Neuronal stem cell (in vitro differentiated cells): ENCODE measurements at regions not wholly inside any gene's neighbourhood (a gene's known extent, or its start where the extent isn't known, plus 50 kb on each side); places are given as distances from the start of the nearest gene placed in this dataset.

Source experiments
- DNase-seq: peaks from one replicate; pipeline ENCODE4 v3.0.0-alpha.2; 2013; ENCODE audit warnings: low spot score
- H2AFZ ChIP-seq: one replicate; pipeline ENCODE4 v1.6.1; 2013; ENCODE audit warnings: mild to moderate bottlenecking, low read length, inconsistent platforms
- H2AK5ac ChIP-seq: 2 replicates; pipeline ENCODE4 v1.6.1; 2013; ENCODE audit warnings: low read depth, mild to moderate bottlenecking, inconsistent platforms, low read length, moderate library complexity, mixed read lengths
- H2BK120ac ChIP-seq: 2 replicates; pipeline ENCODE4 v1.6.1; 2013; ENCODE audit warnings: low read depth, mild to moderate bottlenecking, inconsistent platforms, low read length, moderate library complexity, mixed read lengths
- H2BK12ac ChIP-seq: one replicate; pipeline ENCODE4 v1.6.1; 2013; ENCODE audit warnings: low read length, inconsistent platforms
- H2BK15ac ChIP-seq: 2 replicates; pipeline ENCODE4 v1.6.1; 2013; ENCODE audit warnings: mild to moderate bottlenecking, low read length, inconsistent platforms, mixed read lengths
- H2BK5ac ChIP-seq: one replicate; pipeline ENCODE4 v1.6.1; 2013; ENCODE audit warnings: inconsistent platforms, mild to moderate bottlenecking, low read length, moderate library complexity
- H3K14ac ChIP-seq: one replicate; pipeline ENCODE4 v1.6.1; 2013; ENCODE audit warnings: low read length, inconsistent platforms
- H3K18ac ChIP-seq: 2 replicates; pipeline ENCODE4 v1.6.1; 2013; ENCODE audit warnings: low read length, inconsistent platforms
- H3K23ac ChIP-seq: 2 replicates; pipeline ENCODE4 v1.6.1; 2013; ENCODE audit warnings: low read depth, mild to moderate bottlenecking, mixed read lengths, low read length, inconsistent platforms; ENCODE audit not compliant: poor library complexity
- H3K27ac ChIP-seq: replicated peaks from 3 replicates; pipeline ENCODE4 v1.5.1; 2013; ENCODE audit warnings: low read length, inconsistent platforms
- H3K27me3 ChIP-seq, 3 experiments: 2 replicates each; pipeline ENCODE4 v1.6.1; 2013; ENCODE audit warnings: low read length in 3 of 3, mild to moderate bottlenecking in 2 of 3, inconsistent platforms in 1 of 3, low read depth in 1 of 3, mixed read lengths in 1 of 3, moderate library complexity in 1 of 3; ENCODE audit not compliant: control insufficient read depth in 3 of 3, insufficient read depth in 3 of 3
- H3K36me3 ChIP-seq, 2 donors: replicated peaks in 1 of 2; 2 replicates each; pipeline ENCODE4 v1.6.1; 2013; ENCODE audit warnings: low read length in 2 of 2; ENCODE audit not compliant: control insufficient read depth in 2 of 2, insufficient read depth in 2 of 2
- H3K4ac ChIP-seq: 2 replicates; pipeline ENCODE4 v1.6.1; 2013; ENCODE audit warnings: inconsistent platforms, mild to moderate bottlenecking, low read length, moderate library complexity
- H3K4me1 ChIP-seq, 2 donors: 1 replicate in 1 of 2; 2 replicates in 1 of 2; pipeline ENCODE4 v1.6.1; 2013; ENCODE audit warnings: low read length in 2 of 2, low read depth in 1 of 2; ENCODE audit not compliant: control insufficient read depth in 2 of 2, insufficient read depth in 1 of 2
- H3K4me2 ChIP-seq: one replicate; pipeline ENCODE4 v1.6.1; 2013; ENCODE audit warnings: mild to moderate bottlenecking, low read length, inconsistent platforms; ENCODE audit not compliant: insufficient read depth, poor library complexity, severe bottlenecking
- H3K4me3 ChIP-seq, 2 donors: 2 replicates each; pipeline ENCODE4 v1.5.1; 2013; ENCODE audit warnings: low read length in 2 of 2, mild to moderate bottlenecking in 2 of 2, inconsistent platforms in 1 of 2, moderate library complexity in 1 of 2
- H3K79me1 ChIP-seq: one replicate; pipeline ENCODE4 v1.6.1; 2013; ENCODE audit warnings: low read depth, mild to moderate bottlenecking, inconsistent platforms, low read length, moderate library complexity
- H3K9ac ChIP-seq: one replicate; pipeline ENCODE4 v1.6.1; 2013; ENCODE audit warnings: mild to moderate bottlenecking, low read depth, low read length, inconsistent platforms; ENCODE audit not compliant: poor library complexity
- H3K9me3 ChIP-seq, 2 donors: replicated peaks in 1 of 2; 2 replicates each; pipeline versions ENCODE3 to v1.6.1; 2013; ENCODE audit warnings: low read length in 2 of 2, mild to moderate bottlenecking in 2 of 2, inconsistent platforms in 1 of 2, low read depth in 1 of 2, mixed read lengths in 1 of 2, moderate library complexity in 1 of 2; ENCODE audit not compliant: control insufficient read depth in 2 of 2, insufficient read depth in 1 of 2
- H4K8ac ChIP-seq: one replicate; pipeline ENCODE4 v1.6.1; 2013; ENCODE audit warnings: low read depth, mild to moderate bottlenecking, inconsistent platforms, low read length, moderate library complexity
- H4K91ac ChIP-seq: one replicate; pipeline ENCODE4 v1.6.1; 2013; ENCODE audit warnings: low read length, low read depth, mild to moderate bottlenecking, inconsistent platforms; ENCODE audit not compliant: poor library complexity
- WGBS, 2 donors: extraction: QIAGEN DNeasy Blood & Tissue Kit; methylation state at CpG; one replicate each; pipeline ENCODE4 v1.1.7; 2013; ENCODE audit warnings: missing lambda C conversion rate in 2 of 2, mixed read lengths in 1 of 2; ENCODE audit not compliant: insufficient read length in 2 of 2, insufficient replicate concordance in 1 of 2; ENCODE audit errors: extremely low coverage in 2 of 2; 5-methylcytosine and 5-hydroxymethylcytosine counted together

- Histone ChIP-seq H3K27ac (no peak overlapping the region), H3K9me3 (no peaks in the 10 kb centered on the region), H3K4me1 (peaks cover 0 to 15% of the 10 kb centered on the region in 2 donors), H4K91ac (no peak overlapping the region), H3K14ac (no peak overlapping the region), H2AK5ac (no peak overlapping the region), H3K27me3 (no peaks in the 10 kb centered on the region), H2BK15ac (no peak overlapping the region), H4K8ac (no peak overlapping the region), H3K4me2 (no peak overlapping the region), H2BK120ac (no peak overlapping the region), H2AFZ (no peak overlapping the region), H2BK12ac (no peak overlapping the region), H2BK5ac (no peak overlapping the region), H3K4me3 (no peak overlapping the region), H3K9ac (no peak overlapping the region), H3K36me3 (no peaks in the 10 kb centered on the region), H3K4ac (no peak overlapping the region), H3K79me1 (no peaks in the 10 kb centered on the region), H3K23ac (no peak overlapping the region), H3K18ac (no peak overlapping the region)
- no CpG with 5 or more reads among the region's 8 CpGs for WGBS, 2 donors
- DNase-seq = no peak
Observed at GRCh38 chr9:79301551-79302391, 270.0 kb upstream of the TLE4 start.

- H2AFZ ChIP-seq = no peak overlapping the region
- no peak overlapping the region for H2BK5ac ChIP-seq
- H4K8ac ChIP-seq = no peak overlapping the region
- no peak for DNase-seq
- H2AK5ac ChIP-seq = no peak overlapping the region
- no peak overlapping the region for H3K4ac ChIP-seq
- H3K4me2 ChIP-seq = no peak overlapping the region
- no peaks in the 10 kb centered on the region for H3K27me3 ChIP-seq
- H3K18ac ChIP-seq = no peak overlapping the region
- no peak overlapping the region for H3K23ac ChIP-seq
- no peak overlapping the region for H4K91ac ChIP-seq
- H3K36me3 ChIP-seq = no peaks in the 10 kb centered on the region
- no peak overlapping the region for H2BK12ac ChIP-seq
- no peaks in the 10 kb centered on the region for H3K9me3 ChIP-seq
- H3K9ac ChIP-seq = no peak overlapping the region
- H3K79me1 ChIP-seq = no peaks in the 10 kb centered on the region
- peaks cover 0 to 15% of the 10 kb centered on the region in 2 donors for H3K4me1 ChIP-seq
- H3K4me3 ChIP-seq = no peak overlapping the region
- WGBS, 2 donors = no CpG with 5 or more reads among the region's 4 CpGs
- H3K27ac ChIP-seq = no peak overlapping the region
- H2BK120ac ChIP-seq = no peak overlapping the region
- H2BK15ac ChIP-seq = no peak overlapping the region
- H3K14ac ChIP-seq = no peak overlapping the region
Observed at GRCh38 chr9:79302569-79302968, 269.2 kb upstream of the TLE4 start.

GRCh38 chr9:79308012-79308411 lies 263.8 kb upstream of the TLE4 start:
- Histone ChIP-seq H3K18ac (no peak overlapping the region), H2BK12ac (no peak overlapping the region), H3K27me3 (no peaks in the 10 kb centered on the region)

GRCh38 chr9:79312686-79313421 lies 258.9 kb upstream of the TLE4 start:
- H3K79me1 ChIP-seq = no peaks in the 10 kb centered on the region
- no peak overlapping the region for H2AK5ac ChIP-seq
- H3K4me3 ChIP-seq = no peak overlapping the region
- no peak overlapping the region for H3K18ac ChIP-seq
- H3K4ac ChIP-seq = no peak overlapping the region
- H2AFZ ChIP-seq = no peak overlapping the region
- H4K91ac ChIP-seq = no peak overlapping the region
- H3K9ac ChIP-seq = no peak overlapping the region
- H3K23ac ChIP-seq = no peak overlapping the region
- no peaks in the 10 kb centered on the region for H3K27me3 ChIP-seq
- no CpG with 5 or more reads among the region's 13 CpGs for WGBS, 2 donors
- no peak overlapping the region for H2BK15ac ChIP-seq
- H2BK120ac ChIP-seq = no peak overlapping the region
- H3K36me3 ChIP-seq = no peaks in the 10 kb centered on the region
- no peak overlapping the region for H3K27ac ChIP-seq
- no peak overlapping the region for H2BK5ac ChIP-seq
- H3K4me1 ChIP-seq = peaks cover 0 to 6% of the 10 kb centered on the region in 2 donors
- no peaks in the 10 kb centered on the region for H3K9me3 ChIP-seq
- H3K14ac ChIP-seq = no peak overlapping the region
- DNase-seq = no peak
- H2BK12ac ChIP-seq = no peak overlapping the region
- H3K4me2 ChIP-seq = no peak overlapping the region
- no peak overlapping the region for H4K8ac ChIP-seq

More at GRCh38 chr9:79308012-79308411, 263.8 kb upstream of the TLE4 start:
- no peak overlapping the region for H2BK120ac ChIP-seq
- no CpG with 5 or more reads among the region's 6 CpGs for WGBS, 2 donors
- DNase-seq = no peak
- H3K4ac ChIP-seq = no peak overlapping the region
- H3K9ac ChIP-seq = no peak overlapping the region
- H3K14ac ChIP-seq = no peak overlapping the region
- H3K23ac ChIP-seq = no peak overlapping the region
- no peaks in the 10 kb centered on the region for H3K9me3 ChIP-seq
- no peaks in the 10 kb centered on the region for H3K36me3 ChIP-seq
- H3K4me1 ChIP-seq = peaks cover 0 to 2% of the 10 kb centered on the region in 2 donors
- H3K4me3 ChIP-seq = no peak overlapping the region
- H4K8ac ChIP-seq = no peak overlapping the region
- H2AK5ac ChIP-seq = no peak overlapping the region
- no peak overlapping the region for H2BK5ac ChIP-seq
- H2BK15ac ChIP-seq = no peak overlapping the region
- H3K79me1 ChIP-seq = no peaks in the 10 kb centered on the region
- no peak overlapping the region for H4K91ac ChIP-seq
- no peak overlapping the region for H3K27ac ChIP-seq
- H2AFZ ChIP-seq = no peak overlapping the region
- H3K4me2 ChIP-seq = no peak overlapping the region
